Activated CD4-positive, alpha-beta T cell treated with anti-CD3 and anti-CD28 coated beads, Interleukin-2, Interleukin-4, amounts not matched to agents 100 ng/mL and 50 ng/mL, durations not matched to agents 16 hours and 8 hours (primary cell): ENCODE measurements at regions not wholly inside any gene's neighbourhood (a gene's known extent, or its start where the extent isn't known, plus 50 kb on each side); places are given as distances from the start of the nearest gene placed in this dataset.

Source experiments
- DNase-seq: peaks from one replicate; pipeline ENCODE4 v3.0.0-alpha.2; 2020; ENCODE audit warnings: low spot score

- no peak for DNase-seq
Measured at GRCh38 chr15:35320158-35320780, 225.7 kb downstream of the DPH6 start.

- no peak for DNase-seq
Measured at GRCh38 chr15:35319354-35319753, 226.6 kb downstream of the DPH6 start.

- no peak for DNase-seq
Measured at GRCh38 chr15:35317217-35317616, 228.7 kb downstream of the DPH6 start.

GRCh38 chr15:35312344-35312743 is 227.2 kb upstream of the NANOGP8 start:
- DNase-seq: no peak

GRCh38 chr15:35311615-35312014 is 226.5 kb upstream of the NANOGP8 start:
- DNase-seq: no peak

DNA sequence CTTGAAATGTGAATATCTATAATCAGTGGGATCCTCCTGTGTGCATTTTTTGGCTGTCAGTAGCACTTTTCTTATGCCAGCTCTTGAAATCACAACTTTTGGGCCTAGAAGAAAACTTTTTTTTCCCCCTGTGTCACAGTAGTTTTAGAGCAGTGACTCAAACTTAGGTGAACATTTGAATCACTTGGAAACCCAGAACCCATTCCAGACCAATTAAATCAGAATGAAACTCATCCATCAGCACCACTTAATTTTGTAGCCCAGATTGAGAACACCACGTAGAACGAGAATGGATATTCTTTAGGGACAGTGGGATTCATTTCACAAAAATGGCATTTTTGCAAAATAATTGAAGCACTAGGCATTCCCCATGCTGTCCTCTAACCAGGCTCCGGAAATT is 224.8 kb upstream of the NANOGP8 start:
- DNase-seq: no peak

GRCh38 chr15:35308802-35309201 is 223.7 kb upstream of the NANOGP8 start:
- DNase-seq: no peak

GRCh38 chr15:35307676-35308075 is 222.6 kb upstream of the NANOGP8 start:
- DNase-seq: no peak

- DNase-seq: no peak
Measured at GRCh38 chr15:35307026-35307425, 221.9 kb upstream of the NANOGP8 start.

DNA sequence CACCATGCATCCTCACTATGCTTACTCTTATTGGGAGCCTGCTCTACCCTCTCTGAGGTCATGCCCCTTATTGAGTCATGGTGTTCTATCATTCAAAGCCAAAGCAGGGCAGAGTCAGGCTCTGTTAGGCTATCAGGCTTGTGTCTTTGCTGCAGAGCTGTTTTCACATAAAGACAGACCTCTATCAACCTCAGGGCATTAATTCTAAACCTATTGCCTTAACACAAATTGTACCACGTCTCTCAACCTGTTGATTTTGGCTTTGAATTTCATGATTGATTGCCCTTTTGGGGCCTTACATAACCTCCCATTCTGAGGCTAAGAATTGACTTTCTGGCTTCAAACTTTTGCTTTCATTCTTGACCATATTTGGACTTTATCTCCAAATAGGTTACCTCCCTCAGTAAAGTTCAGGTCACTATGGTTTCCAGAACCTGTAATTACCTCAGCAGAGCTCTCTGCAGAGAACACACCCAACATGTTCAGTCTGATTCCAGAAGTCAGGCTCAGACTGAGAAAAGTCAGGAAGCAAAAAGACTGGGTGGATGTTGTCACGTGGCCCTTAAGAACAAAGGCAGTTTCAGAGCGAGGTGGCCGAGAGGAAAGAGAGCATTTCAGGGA is 221.4 kb upstream of the NANOGP8 start:
- no peak for DNase-seq

DNA sequence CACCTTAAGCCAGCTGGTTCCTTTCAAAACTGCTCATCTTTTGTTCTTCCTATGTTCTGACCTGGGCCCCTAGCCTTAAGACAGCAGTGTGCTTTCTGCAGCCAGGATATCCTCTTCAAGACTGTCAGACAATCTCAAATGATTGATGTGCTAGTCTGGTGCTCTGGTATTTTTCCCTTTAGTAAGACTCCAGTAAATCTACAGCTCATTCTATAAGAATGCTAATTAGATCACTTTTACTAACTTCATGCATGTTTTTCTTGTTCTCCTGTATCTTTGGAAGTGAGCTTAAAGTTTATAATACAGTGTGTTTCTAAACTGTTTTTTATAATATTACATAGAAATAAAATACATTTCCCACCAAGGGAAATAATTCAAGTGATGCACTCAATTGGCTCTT is 220.9 kb upstream of the NANOGP8 start:
- no peak for DNase-seq

DNA sequence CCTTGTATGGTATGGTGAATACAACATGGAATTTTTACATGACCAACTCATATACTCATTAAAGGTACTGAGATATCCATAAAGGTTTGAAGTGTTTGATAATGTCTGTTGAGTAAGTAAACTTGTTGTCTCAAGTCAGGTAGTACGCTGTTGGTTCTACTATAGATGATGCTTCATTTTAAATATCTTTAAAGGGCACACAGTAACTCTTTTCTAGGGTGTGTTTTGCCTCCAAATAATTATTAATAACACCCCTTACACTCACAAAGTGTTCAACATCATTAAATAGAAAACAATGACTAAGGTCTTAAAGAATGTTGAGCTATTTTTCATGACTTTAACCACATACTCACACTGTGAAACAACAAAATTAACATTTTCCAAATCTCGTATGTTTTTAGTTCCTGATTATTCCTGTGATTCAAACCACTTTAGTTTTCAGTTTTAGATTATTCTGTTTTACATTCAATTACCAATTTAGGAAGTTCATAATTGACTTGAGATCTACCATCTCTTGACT is 220.0 kb upstream of the NANOGP8 start:
- DNase-seq: no peak

DNA sequence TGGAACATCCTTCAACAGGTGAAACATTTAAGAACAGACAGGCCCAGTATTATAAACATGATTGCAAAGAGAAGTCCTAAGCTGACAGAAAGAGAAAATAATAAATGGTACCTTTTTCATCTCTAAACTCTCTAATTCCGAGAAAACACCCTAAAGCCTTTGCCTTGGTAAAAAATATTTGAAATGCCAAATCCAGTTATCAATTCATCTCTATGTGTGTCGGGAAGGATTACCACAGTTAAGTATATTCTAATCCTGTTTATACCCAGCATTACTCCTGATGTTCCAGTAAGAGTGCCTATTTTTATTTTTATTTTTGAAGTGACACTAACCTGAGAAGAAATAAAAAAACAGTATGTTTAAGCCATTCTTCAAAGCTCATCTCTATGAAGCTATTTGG is 219.3 kb upstream of the NANOGP8 start:
- DNase-seq: no peak

- DNase-seq: no peak
Measured at GRCh38 chr15:35302334-35302733, 217.2 kb upstream of the NANOGP8 start.

- DNase-seq: no peak
Measured at GRCh38 chr15:35301088-35301487, 216.0 kb upstream of the NANOGP8 start.

GRCh38 chr15:35299059-35299735 is 214.1 kb upstream of the NANOGP8 start:
- DNase-seq: no peak

DNA sequence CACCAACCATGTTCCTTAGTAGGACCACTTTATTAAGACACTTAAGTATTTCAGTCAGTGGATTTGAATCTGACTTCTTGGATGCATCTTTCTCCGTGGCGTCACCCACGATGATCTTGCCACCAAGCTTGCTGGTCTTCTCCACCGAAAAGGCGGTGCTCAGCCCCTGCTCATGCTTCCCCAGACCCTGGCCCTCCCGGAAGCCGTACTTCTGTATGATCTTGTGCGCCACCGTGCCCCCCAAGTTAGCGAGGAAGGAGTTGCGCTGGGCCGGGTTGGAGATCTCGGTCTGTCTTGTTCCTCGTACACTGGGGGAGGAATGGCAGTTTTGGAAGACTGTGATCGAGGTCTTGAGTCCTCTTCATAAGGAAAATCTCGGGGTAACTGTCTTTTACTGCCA is 213.4 kb upstream of the NANOGP8 start:
- DNase-seq: no peak

DNA sequence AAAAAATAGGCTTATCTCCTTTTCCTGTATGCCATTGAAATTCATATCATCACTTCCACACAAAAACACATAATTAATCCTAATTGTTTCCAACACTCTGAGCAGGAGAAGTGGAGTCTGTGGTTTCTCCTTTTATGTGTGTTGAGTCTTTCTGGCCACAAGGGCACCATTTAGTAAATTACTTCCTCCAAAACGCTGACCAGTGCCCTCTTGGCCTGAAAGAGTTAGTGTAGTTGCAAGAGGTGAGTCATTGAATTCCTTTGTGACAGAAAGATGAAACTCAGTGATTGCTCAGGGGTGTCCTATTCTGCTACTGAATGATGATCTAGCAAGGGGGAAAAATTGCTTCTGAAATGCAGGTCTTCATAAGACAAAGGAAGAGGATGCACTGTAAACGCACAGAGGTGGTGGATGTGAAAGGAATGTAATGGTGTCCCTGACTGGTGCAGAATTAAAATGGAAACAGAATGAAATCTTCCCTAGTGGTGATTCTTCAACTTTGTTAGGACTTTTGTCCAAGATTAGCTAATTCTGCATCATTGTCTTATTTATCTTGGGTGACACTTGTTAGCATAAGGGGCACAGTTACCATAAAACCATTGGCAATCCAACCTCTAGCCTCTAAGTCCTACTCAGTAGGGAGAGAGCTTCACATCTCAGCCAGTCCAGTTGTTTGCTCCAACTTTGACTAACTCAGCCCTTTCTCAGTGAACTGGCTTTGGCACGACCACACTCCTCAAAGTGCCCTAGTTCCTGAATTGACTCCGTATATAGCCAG is 208.4 kb upstream of the NANOGP8 start:
- no peak for DNase-seq

DNA sequence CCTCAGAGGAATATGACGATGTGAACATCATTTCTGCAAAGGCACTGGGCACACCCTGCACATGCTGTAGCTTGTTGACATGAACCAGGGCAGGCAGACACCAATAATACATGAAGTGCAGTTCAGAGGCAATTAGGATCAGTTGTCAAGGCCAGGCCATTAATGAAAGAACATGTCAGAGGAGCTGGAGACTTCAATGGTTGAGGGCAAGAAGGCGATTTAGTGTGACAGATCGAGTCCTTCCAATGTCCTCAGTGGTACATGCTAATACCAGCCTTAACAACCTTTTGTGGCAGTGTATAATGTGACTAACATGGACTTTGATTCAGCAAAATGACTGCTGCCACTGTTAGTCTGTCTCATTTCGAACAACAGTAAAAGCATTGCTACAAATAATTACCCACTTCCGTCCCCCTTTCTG is 205.2 kb upstream of the NANOGP8 start:
- no peak for DNase-seq

DNA sequence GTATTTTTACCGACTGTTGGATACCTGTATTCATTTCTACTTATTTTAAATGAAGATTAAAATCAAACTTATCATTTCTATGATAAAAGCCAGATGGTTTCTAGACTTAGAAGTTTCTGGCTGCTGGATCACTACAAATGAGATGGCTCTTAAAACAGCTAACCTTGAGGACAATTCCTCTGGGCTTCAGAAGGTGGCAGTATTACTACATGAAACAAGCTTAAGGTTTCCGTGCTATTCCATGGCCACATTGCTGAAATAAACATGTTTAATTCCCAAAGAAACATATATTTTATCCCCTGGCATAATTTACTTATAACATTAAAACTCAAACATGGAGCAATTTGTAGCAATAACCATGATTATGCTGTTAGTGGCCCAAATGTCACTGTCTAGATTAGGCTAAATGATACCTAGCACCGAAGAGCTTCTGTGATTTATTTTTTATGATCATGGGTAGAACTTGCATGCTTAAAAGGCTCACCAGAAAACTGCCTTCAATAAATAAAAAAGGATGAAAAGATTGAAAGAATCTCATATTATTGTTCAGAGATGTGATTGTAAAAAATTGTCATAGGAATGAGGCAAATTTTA is 204.0 kb upstream of the NANOGP8 start:
- DNase-seq: peak; percentile 20

- DNase-seq: no peak
Measured at GRCh38 chr15:35288580-35288979, 203.5 kb upstream of the NANOGP8 start.

- DNase-seq: no peak
Measured at GRCh38 chr15:35286721-35287120, 201.6 kb upstream of the NANOGP8 start.
